WTC11 (cell line): ENCODE measurements at regions not wholly inside any gene's neighbourhood (a gene's known extent, or its start where the extent isn't known, plus 50 kb on each side); places are given as distances from the start of the nearest gene placed in this dataset.
"Not testable (repeated sequence)": the region's sequence is repeated elsewhere in the genome, so short reads cannot be mapped to it uniquely, and the experiment has no call there.

ENCODE experiments used
- CTCF ChIP-seq: fragments of 200-600 bp; IDR thresholded peaks from 2 replicates; pipeline ENCODE4 v1.8.0; 2022; ENCODE audit warnings: antibody characterized with exemption
- E2F4 ChIP-seq: sonication (generic); formaldehyde crosslinking; IDR thresholded peaks from 2 replicates; pipeline ENCODE4 v1.8.1; 2022; ENCODE audit warnings: low read depth, mild to moderate bottlenecking, moderate library complexity, missing genetic modification reagents, borderline replicate concordance
- HMGA2 ChIP-seq: fragments of 250-450 bp; sonication (Bioruptor Pico); IDR thresholded peaks from 2 replicates; pipeline ENCODE4 v1.4.0; 2021; ENCODE audit warnings: mild to moderate bottlenecking, moderate library complexity
- NFYB ChIP-seq: sonication (generic); formaldehyde crosslinking; conservative IDR thresholded peaks from 2 replicates; pipeline ENCODE4 v1.8.0; 2022; ENCODE audit warnings: low read depth, missing genetic modification reagents
- NR3C1 ChIP-seq: sonication (generic); formaldehyde crosslinking; conservative IDR thresholded peaks from 2 replicates; pipeline ENCODE4 v1.8.1; 2023; ENCODE audit warnings: low read depth, mild to moderate bottlenecking, missing genetic modification reagents
- SP1 ChIP-seq: sonication (generic); formaldehyde crosslinking; conservative IDR thresholded peaks from 2 replicates; pipeline ENCODE4 v1.8.1; 2022; ENCODE audit warnings: missing genetic modification reagents
- ZBTB21 ChIP-seq: sonication (generic); formaldehyde crosslinking; IDR thresholded peaks from 2 replicates; pipeline ENCODE4 v1.8.1; 2023; ENCODE audit warnings: mild to moderate bottlenecking, missing genetic modification reagents, borderline replicate concordance
- TF ChIP-seq, protein P1 (sequence below): sonication (generic); formaldehyde crosslinking; IDR thresholded peaks from 2 replicates; pipeline ENCODE4 v1.8.0; 2022; ENCODE audit warnings: mild to moderate bottlenecking, missing genetic modification reagents
- TF ChIP-seq, protein P2 (sequence below): sonication (generic); formaldehyde crosslinking; conservative IDR thresholded peaks from 2 replicates; pipeline ENCODE4 v1.8.1; 2022; ENCODE audit warnings: mild to moderate bottlenecking, missing genetic modification reagents
- TF ChIP-seq, protein P3 (sequence below): sonication (generic); formaldehyde crosslinking; IDR thresholded peaks from 2 replicates; pipeline ENCODE4 v1.8.1; 2023; ENCODE audit warnings: mild to moderate bottlenecking, missing genetic modification reagents
- TF ChIP-seq, protein P4 (sequence below): sonication (generic); formaldehyde crosslinking; IDR thresholded peaks from 2 replicates; pipeline ENCODE4 v1.8.1; 2022; ENCODE audit warnings: missing genetic modification reagents, borderline replicate concordance
- TF ChIP-seq, protein P5 (sequence below): sonication (generic); formaldehyde crosslinking; IDR thresholded peaks from 2 replicates; pipeline ENCODE4 v1.8.0; 2023; ENCODE audit warnings: missing genetic modification reagents
- TF ChIP-seq, protein P6 (sequence below): sonication (generic); formaldehyde crosslinking; IDR thresholded peaks from 2 replicates; pipeline ENCODE4 v1.8.1; 2023; ENCODE audit warnings: mild to moderate bottlenecking, missing genetic modification reagents

- TF ChIP-seq HMGA2 (CRISPR knock-in tag); CTCF; ZBTB21 (CRISPR knock-in tag); NFYB (CRISPR knock-in tag); NR3C1 (CRISPR knock-in tag); SP1 (CRISPR knock-in tag); E2F4: not testable (repeated sequence)
- TF ChIP-seq, protein P1, sequence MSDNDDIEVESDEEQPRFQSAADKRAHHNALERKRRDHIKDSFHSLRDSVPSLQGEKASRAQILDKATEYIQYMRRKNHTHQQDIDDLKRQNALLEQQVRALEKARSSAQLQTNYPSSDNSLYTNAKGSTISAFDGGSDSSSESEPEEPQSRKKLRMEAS, result not testable (repeated sequence)
- TF ChIP-seq, protein P2, sequence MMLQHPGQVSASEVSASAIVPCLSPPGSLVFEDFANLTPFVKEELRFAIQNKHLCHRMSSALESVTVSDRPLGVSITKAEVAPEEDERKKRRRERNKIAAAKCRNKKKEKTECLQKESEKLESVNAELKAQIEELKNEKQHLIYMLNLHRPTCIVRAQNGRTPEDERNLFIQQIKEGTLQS (CRISPR knock-in tag), result not testable (repeated sequence)
- TF ChIP-seq, protein P3, sequence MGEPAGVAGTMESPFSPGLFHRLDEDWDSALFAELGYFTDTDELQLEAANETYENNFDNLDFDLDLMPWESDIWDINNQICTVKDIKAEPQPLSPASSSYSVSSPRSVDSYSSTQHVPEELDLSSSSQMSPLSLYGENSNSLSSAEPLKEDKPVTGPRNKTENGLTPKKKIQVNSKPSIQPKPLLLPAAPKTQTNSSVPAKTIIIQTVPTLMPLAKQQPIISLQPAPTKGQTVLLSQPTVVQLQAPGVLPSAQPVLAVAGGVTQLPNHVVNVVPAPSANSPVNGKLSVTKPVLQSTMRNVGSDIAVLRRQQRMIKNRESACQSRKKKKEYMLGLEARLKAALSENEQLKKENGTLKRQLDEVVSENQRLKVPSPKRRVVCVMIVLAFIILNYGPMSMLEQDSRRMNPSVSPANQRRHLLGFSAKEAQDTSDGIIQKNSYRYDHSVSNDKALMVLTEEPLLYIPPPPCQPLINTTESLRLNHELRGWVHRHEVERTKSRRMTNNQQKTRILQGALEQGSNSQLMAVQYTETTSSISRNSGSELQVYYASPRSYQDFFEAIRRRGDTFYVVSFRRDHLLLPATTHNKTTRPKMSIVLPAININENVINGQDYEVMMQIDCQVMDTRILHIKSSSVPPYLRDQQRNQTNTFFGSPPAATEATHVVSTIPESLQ (CRISPR knock-in tag), result not testable (repeated sequence)
- TF ChIP-seq, protein P4, sequence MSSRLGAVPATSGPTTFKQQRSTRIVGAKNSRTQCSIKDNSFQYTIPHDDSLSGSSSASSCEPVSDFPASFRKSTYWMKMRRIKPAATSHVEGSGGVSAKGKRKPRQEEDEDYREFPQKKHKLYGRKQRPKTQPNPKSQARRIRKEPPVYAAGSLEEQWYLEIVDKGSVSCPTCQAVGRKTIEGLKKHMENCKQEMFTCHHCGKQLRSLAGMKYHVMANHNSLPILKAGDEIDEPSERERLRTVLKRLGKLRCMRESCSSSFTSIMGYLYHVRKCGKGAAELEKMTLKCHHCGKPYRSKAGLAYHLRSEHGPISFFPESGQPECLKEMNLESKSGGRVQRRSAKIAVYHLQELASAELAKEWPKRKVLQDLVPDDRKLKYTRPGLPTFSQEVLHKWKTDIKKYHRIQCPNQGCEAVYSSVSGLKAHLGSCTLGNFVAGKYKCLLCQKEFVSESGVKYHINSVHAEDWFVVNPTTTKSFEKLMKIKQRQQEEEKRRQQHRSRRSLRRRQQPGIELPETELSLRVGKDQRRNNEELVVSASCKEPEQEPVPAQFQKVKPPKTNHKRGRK, result not testable (repeated sequence)
- TF ChIP-seq, protein P5, sequence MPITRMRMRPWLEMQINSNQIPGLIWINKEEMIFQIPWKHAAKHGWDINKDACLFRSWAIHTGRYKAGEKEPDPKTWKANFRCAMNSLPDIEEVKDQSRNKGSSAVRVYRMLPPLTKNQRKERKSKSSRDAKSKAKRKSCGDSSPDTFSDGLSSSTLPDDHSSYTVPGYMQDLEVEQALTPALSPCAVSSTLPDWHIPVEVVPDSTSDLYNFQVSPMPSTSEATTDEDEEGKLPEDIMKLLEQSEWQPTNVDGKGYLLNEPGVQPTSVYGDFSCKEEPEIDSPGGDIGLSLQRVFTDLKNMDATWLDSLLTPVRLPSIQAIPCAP (CRISPR knock-in tag), result not testable (repeated sequence)
- TF ChIP-seq, protein P6, sequence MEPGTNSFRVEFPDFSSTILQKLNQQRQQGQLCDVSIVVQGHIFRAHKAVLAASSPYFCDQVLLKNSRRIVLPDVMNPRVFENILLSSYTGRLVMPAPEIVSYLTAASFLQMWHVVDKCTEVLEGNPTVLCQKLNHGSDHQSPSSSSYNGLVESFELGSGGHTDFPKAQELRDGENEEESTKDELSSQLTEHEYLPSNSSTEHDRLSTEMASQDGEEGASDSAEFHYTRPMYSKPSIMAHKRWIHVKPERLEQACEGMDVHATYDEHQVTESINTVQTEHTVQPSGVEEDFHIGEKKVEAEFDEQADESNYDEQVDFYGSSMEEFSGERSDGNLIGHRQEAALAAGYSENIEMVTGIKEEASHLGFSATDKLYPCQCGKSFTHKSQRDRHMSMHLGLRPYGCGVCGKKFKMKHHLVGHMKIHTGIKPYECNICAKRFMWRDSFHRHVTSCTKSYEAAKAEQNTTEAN (CRISPR knock-in tag), result not testable (repeated sequence)
Measured at GRCh38 chr1:187756684-187757083, 927.9 kb downstream of the PLA2G4A start.
